GM10266 (cell line): ENCODE measurements at regions not wholly inside any gene's neighbourhood (a gene's known extent, or its start where the extent isn't known, plus 50 kb on each side); places are given as distances from the start of the nearest gene placed in this dataset.
"Not testable (repeated sequence)": the region's sequence is repeated elsewhere in the genome, so short reads cannot be mapped to it uniquely, and the experiment has no call there.

Experiments used
- DNase-seq: peaks from one replicate; pipeline ENCODE4 v3.0.0; 2012; ENCODE audit errors: extremely low spot score
- CTCF ChIP-seq: IDR thresholded peaks from 2 replicates; pipeline ENCODE4 v1.5.1; 2012; ENCODE audit warnings: mild to moderate bottlenecking, low read depth; ENCODE audit not compliant: control insufficient read depth, insufficient read depth; ENCODE audit errors: missing control alignments

- no peak for DNase-seq
- no peak for TF ChIP-seq CTCF
Observed at GRCh38 chr5:138677782-138678181, 75.4 kb upstream of the CTNNA1 start.

GRCh38 chr5:138676556-138677193 lies 76.5 kb upstream of the CTNNA1 start:
- TF ChIP-seq CTCF: no peak

GRCh38 chr5:138676002-138676401 lies 77.2 kb upstream of the CTNNA1 start:
- TF ChIP-seq CTCF: no peak

More at GRCh38 chr5:138676556-138677193, 76.5 kb upstream of the CTNNA1 start:
- no peak for DNase-seq

GRCh38 chr5:138668451-138669380 lies 84.5 kb upstream of the CTNNA1 start:
- no peak for TF ChIP-seq CTCF
- no peak for DNase-seq

More at GRCh38 chr5:138676002-138676401, 77.2 kb upstream of the CTNNA1 start:
- DNase-seq: no peak

GRCh38 chr5:138667782-138668331 lies 85.4 kb upstream of the CTNNA1 start:
- not testable (repeated sequence) for DNase-seq

- no peak for DNase-seq
- no peak for TF ChIP-seq CTCF
Observed at GRCh38 chr5:138666226-138666742, 86.9 kb upstream of the CTNNA1 start.

- no peak for TF ChIP-seq CTCF
- no peak for DNase-seq
Observed at GRCh38 chr5:138665261-138665660, 88.0 kb upstream of the CTNNA1 start.
